ENCODE measurements at regions not wholly inside any gene's neighbourhood (a gene's known extent, or its start where the extent isn't known, plus 50 kb on each side); places are given as distances from the start of the nearest gene placed in this dataset.

GRCh38 chr2:76160670-76161069, 450.0 kb upstream of the GCFC2 start:
- no peak for DNase-seq (ENCODE audit: low read depth, low spot score)
- Histone ChIP-seq H3K79me2 (ENCODE audit: insufficient read depth, low read length) (no peaks in the 10 kb centered on the region), H3K4me3 (replicated peaks in 1 of 2; ENCODE audit: low read depth in 1 of 2, low read length in 2 of 2) (no peak overlapping the region), H3K9me2 (ENCODE audit: insufficient read depth) (no peaks in the 10 kb centered on the region), H4K20me1 (ENCODE audit: insufficient read depth) (no peaks in the 10 kb centered on the region), H3K36me3 (ENCODE audit: control insufficient read depth in 1 of 2, insufficient read depth in 2 of 2, low read length in 2 of 2) (no peaks in the 10 kb centered on the region), H3K9ac (ENCODE audit: low read length) (no peak overlapping the region), H3K4me2 (ENCODE audit: low read length) (no peak overlapping the region), H3K27me3 (ENCODE audit: insufficient read depth, low read length) (no peaks in the 10 kb centered on the region), H3K27ac (ENCODE audit: low read depth, low read length) (no peak overlapping the region), H3K4me1 (ENCODE audit: control insufficient read depth in 1 of 2, insufficient read depth in 2 of 2, low read length in 2 of 2) (no peaks in the 10 kb centered on the region), H3K9me3 (ENCODE audit: control insufficient read depth in 1 of 2, insufficient read depth in 1 of 2, low read depth in 1 of 2, low read length in 2 of 2) (peaks cover 0 to 3% of the 10 kb centered on the region in 2 experiments; a peak in 2 of 4 replicates), H2AFZ (ENCODE audit: low read depth, low read length, poor library complexity, severe bottlenecking) (no peak overlapping the region)
- CTCF ChIA-PET = no interaction called here
- ATAC-seq = no peak
- RAD21 ChIA-PET (ENCODE audit: low non-redundant PET in 1 of 2, low total read pairs in 2 of 2, uncharacterized antibody in 2 of 2, unreplicated experiment in 2 of 2) = no interaction called here
- intact Hi-C loops (cut with micrococcal nuclease) = no loop called here
- no TSS peak for BruUV-seq (replicated peaks)
- no peak for TF ChIP-seq EZH2phosphoT487 (IDR thresholded peaks at IDR 0.05; ENCODE audit: borderline replicate concordance)
- no peak for TF ChIP-seq CEBPB (IDR thresholded peaks at IDR 0.05; ENCODE audit: low read depth)
- TF ChIP-seq POLR2A (IDR thresholded peaks at IDR 0.05; ENCODE audit: borderline replicate concordance, extremely low read depth, insufficient read depth, insufficient read length) = no peak
- TF ChIP-seq, protein P1, sequence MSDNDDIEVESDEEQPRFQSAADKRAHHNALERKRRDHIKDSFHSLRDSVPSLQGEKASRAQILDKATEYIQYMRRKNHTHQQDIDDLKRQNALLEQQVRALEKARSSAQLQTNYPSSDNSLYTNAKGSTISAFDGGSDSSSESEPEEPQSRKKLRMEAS (IDR thresholded peaks at IDR 0.05) = no peak
- TF ChIP-seq EZH2 (IDR thresholded peaks at IDR 0.05) = no peak
- no peak for TF ChIP-seq EGR1 (IDR thresholded peaks at IDR 0.05; ENCODE audit: low read depth)
- TF ChIP-seq CBX3 (IDR thresholded peaks at IDR 0.05; ENCODE audit: low read depth) = no peak
- no peak for TF ChIP-seq ELF1 (IDR thresholded peaks at IDR 0.05; ENCODE audit: borderline replicate concordance, low read depth)
- no peak for TF ChIP-seq JUND (IDR thresholded peaks at IDR 0.05)
- no peak for TF ChIP-seq FOSL1 (IDR thresholded peaks at IDR 0.05; ENCODE audit: low read depth)
- TF ChIP-seq SRF (IDR thresholded peaks at IDR 0.05; ENCODE audit: low read depth) = no peak
- no peak for TF ChIP-seq TCF7L2 (IDR thresholded peaks at IDR 0.05; ENCODE audit: borderline replicate concordance, extremely low read depth, insufficient read depth, insufficient read length)
- TF ChIP-seq, protein P2, sequence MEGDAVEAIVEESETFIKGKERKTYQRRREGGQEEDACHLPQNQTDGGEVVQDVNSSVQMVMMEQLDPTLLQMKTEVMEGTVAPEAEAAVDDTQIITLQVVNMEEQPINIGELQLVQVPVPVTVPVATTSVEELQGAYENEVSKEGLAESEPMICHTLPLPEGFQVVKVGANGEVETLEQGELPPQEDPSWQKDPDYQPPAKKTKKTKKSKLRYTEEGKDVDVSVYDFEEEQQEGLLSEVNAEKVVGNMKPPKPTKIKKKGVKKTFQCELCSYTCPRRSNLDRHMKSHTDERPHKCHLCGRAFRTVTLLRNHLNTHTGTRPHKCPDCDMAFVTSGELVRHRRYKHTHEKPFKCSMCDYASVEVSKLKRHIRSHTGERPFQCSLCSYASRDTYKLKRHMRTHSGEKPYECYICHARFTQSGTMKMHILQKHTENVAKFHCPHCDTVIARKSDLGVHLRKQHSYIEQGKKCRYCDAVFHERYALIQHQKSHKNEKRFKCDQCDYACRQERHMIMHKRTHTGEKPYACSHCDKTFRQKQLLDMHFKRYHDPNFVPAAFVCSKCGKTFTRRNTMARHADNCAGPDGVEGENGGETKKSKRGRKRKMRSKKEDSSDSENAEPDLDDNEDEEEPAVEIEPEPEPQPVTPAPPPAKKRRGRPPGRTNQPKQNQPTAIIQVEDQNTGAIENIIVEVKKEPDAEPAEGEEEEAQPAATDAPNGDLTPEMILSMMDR (IDR thresholded peaks at IDR 0.05 in 2 of 3, conservative IDR thresholded peaks at IDR 0.05 in 1 of 3; ENCODE audit: borderline replicate concordance in 1 of 3, insufficient read depth in 1 of 3, low read depth in 2 of 3, low read length in 2 of 3) = no peak
- no peak for TF ChIP-seq ATF3 (IDR thresholded peaks at IDR 0.05)
- TF ChIP-seq YY1 (IDR thresholded peaks at IDR 0.05; ENCODE audit: extremely low read depth, insufficient replicate concordance, low read depth, low read length) = no peak
- TF ChIP-seq ZFX (IDR thresholded peaks at IDR 0.05) = no peak
- TF ChIP-seq SP1 (IDR thresholded peaks at IDR 0.05; ENCODE audit: low read depth) = no peak
- TF ChIP-seq POLR2AphosphoS5 (IDR thresholded peaks at IDR 0.05; ENCODE audit: low read depth, low read length) = no peak
- POLR2A ChIA-PET = no interaction called here
